Activated CD8-positive, alpha-beta T cell treated with anti-CD3 and anti-CD28 coated beads for 36 hours (primary cell): ENCODE measurements at regions not wholly inside any gene's neighbourhood (a gene's known extent, or its start where the extent isn't known, plus 50 kb on each side); places are given as distances from the start of the nearest gene placed in this dataset.
"Not testable (repeated sequence)": the region's sequence is repeated elsewhere in the genome, so short reads cannot be mapped to it uniquely, and the experiment has no call there.

Experiments used
- ATAC-seq: fragments of 200-7000 bp; cut with Tn5 transposase; one replicate; pipeline ENCODE4 v1.10.0; 2021; ENCODE audit warnings: mild to moderate bottlenecking, moderate library complexity
- CTCF ChIA-PET: fragments of 350-600 bp; sonication (Branson Sonifier 250); formaldehyde crosslinking; loops from one replicate; lab custom pipeline; 2021; ENCODE audit warnings: antibody characterized with exemption; lab: Charles Lee
- POLR2A ChIA-PET: fragments of 350-600 bp; sonication (Branson Sonifier 250); formaldehyde crosslinking; loops from one replicate; lab custom pipeline; 2021; ENCODE audit warnings: antibody characterized with exemption; lab: Charles Lee
- DNase-seq: peaks from one replicate; pipeline ENCODE4 v3.0.0-alpha.2; 2020
- H3K27ac Mint-ChIP-seq: one replicate; pipeline ENCODE4 v1.8.0; 2021; ENCODE audit warnings: mild to moderate bottlenecking, mixed read lengths
- H3K27me3 Mint-ChIP-seq: one replicate; pipeline ENCODE4 v1.8.0; 2021; ENCODE audit warnings: mixed read lengths
- H3K36me3 Mint-ChIP-seq: one replicate; pipeline ENCODE4 v1.8.0; 2021; ENCODE audit warnings: low read depth, mixed read lengths
- H3K4me1 Mint-ChIP-seq: one replicate; pipeline ENCODE4 v1.8.0; 2021; ENCODE audit warnings: low read depth, mixed read lengths
- H3K4me3 Mint-ChIP-seq: one replicate; pipeline ENCODE4 v1.8.0; 2021; ENCODE audit warnings: mild to moderate bottlenecking, moderate library complexity, mixed read lengths
- H3K9me3 Mint-ChIP-seq: one replicate; pipeline ENCODE4 v1.8.0; 2021; ENCODE audit warnings: mixed read lengths
- intact Hi-C: fragments of 100-400 bp; cut with micrococcal nuclease; formaldehyde crosslinking; loops from one replicate; pipeline ENCODE4 v1.10.0; 2022
- TF ChIP-seq, protein P1 (sequence below): fragments of 200-600 bp; IDR thresholded peaks from one replicate; pipeline ENCODE4 v1.8.0; 2022; ENCODE audit warnings: antibody characterized with exemption, mild to moderate bottlenecking

GRCh38 chr7:84735011-84735410, 451.8 kb downstream of the SEMA3D start:
- H3K36me3 Mint-ChIP-seq: no peaks in the 10 kb centered on the region
- no peak for ATAC-seq
- peaks cover 7% of the 10 kb centered on the region for H3K9me3 Mint-ChIP-seq
- intact Hi-C loops: no loop called here
- CTCF ChIA-PET: no interaction called here
- H3K27me3 Mint-ChIP-seq: no peaks in the 10 kb centered on the region
- DNase-seq: no peak
- TF ChIP-seq, protein P1, sequence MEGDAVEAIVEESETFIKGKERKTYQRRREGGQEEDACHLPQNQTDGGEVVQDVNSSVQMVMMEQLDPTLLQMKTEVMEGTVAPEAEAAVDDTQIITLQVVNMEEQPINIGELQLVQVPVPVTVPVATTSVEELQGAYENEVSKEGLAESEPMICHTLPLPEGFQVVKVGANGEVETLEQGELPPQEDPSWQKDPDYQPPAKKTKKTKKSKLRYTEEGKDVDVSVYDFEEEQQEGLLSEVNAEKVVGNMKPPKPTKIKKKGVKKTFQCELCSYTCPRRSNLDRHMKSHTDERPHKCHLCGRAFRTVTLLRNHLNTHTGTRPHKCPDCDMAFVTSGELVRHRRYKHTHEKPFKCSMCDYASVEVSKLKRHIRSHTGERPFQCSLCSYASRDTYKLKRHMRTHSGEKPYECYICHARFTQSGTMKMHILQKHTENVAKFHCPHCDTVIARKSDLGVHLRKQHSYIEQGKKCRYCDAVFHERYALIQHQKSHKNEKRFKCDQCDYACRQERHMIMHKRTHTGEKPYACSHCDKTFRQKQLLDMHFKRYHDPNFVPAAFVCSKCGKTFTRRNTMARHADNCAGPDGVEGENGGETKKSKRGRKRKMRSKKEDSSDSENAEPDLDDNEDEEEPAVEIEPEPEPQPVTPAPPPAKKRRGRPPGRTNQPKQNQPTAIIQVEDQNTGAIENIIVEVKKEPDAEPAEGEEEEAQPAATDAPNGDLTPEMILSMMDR: no peak
- POLR2A ChIA-PET: no interaction called here
- H3K4me3 Mint-ChIP-seq: no peak overlapping the region
- H3K4me1 Mint-ChIP-seq: no peaks in the 10 kb centered on the region
- H3K27ac Mint-ChIP-seq: no peak overlapping the region

GRCh38 chr7:84733976-84734375, 452.9 kb downstream of the SEMA3D start:
- H3K27me3 Mint-ChIP-seq, H3K4me3 Mint-ChIP-seq, CTCF ChIA-PET, H3K9me3 Mint-ChIP-seq, POLR2A ChIA-PET, H3K27ac Mint-ChIP-seq, intact Hi-C loops, ATAC-seq, H3K4me1 Mint-ChIP-seq, H3K36me3 Mint-ChIP-seq, DNase-seq: not testable (repeated sequence)

DNA sequence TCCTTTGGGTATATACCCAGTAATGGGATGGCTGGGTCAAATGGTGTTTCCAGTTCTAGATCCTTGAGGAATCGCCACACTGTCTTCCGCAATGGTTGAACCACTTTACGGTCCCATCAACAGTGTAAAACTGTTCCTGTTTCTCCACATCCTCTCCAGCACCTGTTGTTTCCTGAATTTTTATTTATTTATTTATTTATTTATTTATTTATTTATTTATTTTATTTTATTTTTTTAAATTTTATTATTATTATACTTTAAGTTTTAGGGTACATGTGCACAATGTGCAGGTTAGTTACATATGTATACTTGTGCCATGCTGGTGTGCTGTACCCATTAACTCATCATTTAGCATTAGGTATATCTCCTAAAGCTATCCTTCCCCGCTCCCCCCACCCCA, 456.0 kb downstream of the SEMA3D start:
- ATAC-seq, intact Hi-C loops, DNase-seq, POLR2A ChIA-PET, H3K4me3 Mint-ChIP-seq, H3K27me3 Mint-ChIP-seq, H3K4me1 Mint-ChIP-seq, H3K27ac Mint-ChIP-seq, H3K36me3 Mint-ChIP-seq, H3K9me3 Mint-ChIP-seq, CTCF ChIA-PET: not testable (repeated sequence)

DNA sequence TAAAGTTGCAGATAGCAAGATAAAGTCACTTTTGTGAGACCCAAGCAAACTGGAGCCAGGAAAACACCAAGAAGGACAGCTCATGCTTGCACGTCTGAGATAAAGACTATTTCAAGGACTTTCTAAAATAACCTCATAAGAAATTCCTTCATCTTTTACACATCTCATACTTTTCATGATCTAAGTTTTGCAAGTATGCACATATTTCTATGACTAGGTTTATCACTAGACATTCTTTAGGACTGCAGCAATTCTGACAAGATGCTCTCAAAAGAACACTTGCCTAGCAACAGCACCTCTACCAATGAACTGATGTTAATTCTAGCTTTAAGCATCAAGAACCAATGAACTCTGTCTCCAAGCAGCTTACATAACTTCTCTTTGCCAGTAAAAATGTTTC, 457.6 kb downstream of the SEMA3D start:
- Mint-ChIP-seq H3K4me3 (no peak overlapping the region), H3K36me3 (no peaks in the 10 kb centered on the region), H3K27ac (no peak overlapping the region), H3K27me3 (no peaks in the 10 kb centered on the region), H3K4me1 (no peaks in the 10 kb centered on the region), H3K9me3 (peaks cover 7% of the 10 kb centered on the region)
- intact Hi-C loops: no loop called here
- CTCF ChIA-PET: no interaction called here
- DNase-seq (no peak), ATAC-seq (no peak)
- POLR2A ChIA-PET: no interaction called here
- TF ChIP-seq, protein P1: no peak

GRCh38 chr7:84722734-84723133, 464.1 kb downstream of the SEMA3D start:
- ATAC-seq (no peak), DNase-seq (no peak)
- H3K27ac Mint-ChIP-seq: no peak overlapping the region
- intact Hi-C loops: no loop called here
- H3K27me3 Mint-ChIP-seq: no peaks in the 10 kb centered on the region
- CTCF ChIA-PET: no interaction called here
- POLR2A ChIA-PET: no interaction called here
- TF ChIP-seq, protein P1: no peak
- no peaks in the 10 kb centered on the region for H3K36me3 Mint-ChIP-seq
- no peaks in the 10 kb centered on the region for H3K4me1 Mint-ChIP-seq
- H3K4me3 Mint-ChIP-seq: no peak overlapping the region
- peaks cover 4% of the 10 kb centered on the region for H3K9me3 Mint-ChIP-seq

- no peaks in the 10 kb centered on the region for H3K36me3 Mint-ChIP-seq
- H3K4me3 Mint-ChIP-seq: no peak overlapping the region
- ATAC-seq (no peak), DNase-seq (no peak)
- POLR2A ChIA-PET: no interaction called here
- CTCF ChIA-PET: no interaction called here
- H3K27me3 Mint-ChIP-seq: no peaks in the 10 kb centered on the region
- H3K9me3 Mint-ChIP-seq: peaks cover 4% of the 10 kb centered on the region
- H3K4me1 Mint-ChIP-seq: no peaks in the 10 kb centered on the region
- TF ChIP-seq, protein P1: no peak
- intact Hi-C loops: no loop called here
- H3K27ac Mint-ChIP-seq: no peak overlapping the region
Observed at GRCh38 chr7:84722086-84722485, 464.8 kb downstream of the SEMA3D start.
